DMS 273 treated with DMSO at 0.1 percent for 48 hours (cell line): ENCODE measurements at regions not wholly inside any gene's neighbourhood (a gene's known extent, or its start where the extent isn't known, plus 50 kb on each side); places are given as distances from the start of the nearest gene placed in this dataset.

Experiments
- DNase-seq: peaks from one replicate; lab custom pipeline; 2025; lab: John Stamatoyannopoulos, UW

GRCh38 chr22:34998921-34999320 is 67.0 kb upstream of the ISX start:
- DNase-seq = no peak

DNA sequence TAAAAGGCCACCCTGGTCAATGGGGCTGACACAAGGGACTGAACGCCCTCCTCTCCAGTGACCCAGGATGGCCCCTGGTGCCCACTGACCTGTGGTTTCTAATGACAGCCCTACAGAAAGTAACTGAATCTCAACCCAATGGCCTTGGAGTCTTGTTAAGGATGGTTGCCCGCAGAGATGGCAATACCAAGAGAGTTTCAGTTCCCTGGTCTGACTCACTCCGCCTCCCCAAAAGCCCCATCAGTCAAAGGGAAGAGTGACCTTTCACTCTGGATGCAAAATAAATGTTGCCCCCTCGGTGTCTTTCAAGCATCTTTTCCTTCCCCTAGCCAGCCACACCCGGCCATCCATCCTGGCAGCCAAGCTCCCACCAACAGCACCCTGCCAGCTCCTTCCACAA is 57.7 kb upstream of the ISX start:
- DNase-seq = no peak

GRCh38 chr22:35010543-35010942 is 55.4 kb upstream of the ISX start:
- DNase-seq = no peak

DNA sequence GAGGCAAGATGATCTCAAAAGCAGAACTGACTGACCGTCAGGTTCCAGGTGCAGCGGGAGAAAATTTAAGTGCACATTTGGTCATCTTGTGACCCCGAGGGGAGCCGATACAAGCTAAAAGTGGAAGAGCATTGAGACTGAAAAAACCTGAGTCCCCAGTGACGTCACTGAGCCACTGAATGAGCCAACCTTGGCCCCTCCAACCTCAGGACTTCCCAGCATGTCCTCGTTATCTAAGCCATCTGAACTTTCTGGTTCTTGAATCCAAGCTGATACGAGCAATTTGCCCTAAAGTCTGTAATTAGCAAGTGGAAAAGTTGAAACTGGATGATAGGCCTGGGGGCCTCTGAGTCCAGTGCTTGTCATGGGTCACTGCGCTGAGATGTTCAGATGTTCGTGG is 51.1 kb upstream of the ISX start:
- DNase-seq = no peak
